WTC11 (cell line): ENCODE measurements at regions not wholly inside any gene's neighbourhood (a gene's known extent, or its start where the extent isn't known, plus 50 kb on each side); places are given as distances from the start of the nearest gene placed in this dataset.

Experiments
- NR2C2 ChIP-seq: sonication (generic); formaldehyde crosslinking; IDR thresholded peaks from 2 replicates; pipeline ENCODE4 v1.8.0; 2022; ENCODE audit warnings: mild to moderate bottlenecking, missing genetic modification reagents
- ZNF396 ChIP-seq: fragments of 250-450 bp; sonication (Bioruptor Pico); IDR thresholded peaks from 2 replicates; pipeline ENCODE4 v1.8.0; 2021; ENCODE audit warnings: mild to moderate bottlenecking, moderate library complexity, borderline replicate concordance
- TF ChIP-seq, protein P1 (sequence below): fragments of 200-600 bp; IDR thresholded peaks from 2 replicates; pipeline ENCODE4 v1.8.0; 2022; ENCODE audit warnings: antibody characterized with exemption
- TF ChIP-seq, protein P2 (sequence below): sonication (generic); formaldehyde crosslinking; IDR thresholded peaks from 2 replicates; pipeline ENCODE4 v1.8.1; 2023; ENCODE audit warnings: mild to moderate bottlenecking, missing genetic modification reagents, moderate library complexity
- TF ChIP-seq, protein P3 (sequence below): sonication (generic); formaldehyde crosslinking; conservative IDR thresholded peaks from 2 replicates; pipeline ENCODE4 v1.8.1; 2023; ENCODE audit warnings: mild to moderate bottlenecking, low read depth, missing genetic modification reagents, moderate library complexity

DNA sequence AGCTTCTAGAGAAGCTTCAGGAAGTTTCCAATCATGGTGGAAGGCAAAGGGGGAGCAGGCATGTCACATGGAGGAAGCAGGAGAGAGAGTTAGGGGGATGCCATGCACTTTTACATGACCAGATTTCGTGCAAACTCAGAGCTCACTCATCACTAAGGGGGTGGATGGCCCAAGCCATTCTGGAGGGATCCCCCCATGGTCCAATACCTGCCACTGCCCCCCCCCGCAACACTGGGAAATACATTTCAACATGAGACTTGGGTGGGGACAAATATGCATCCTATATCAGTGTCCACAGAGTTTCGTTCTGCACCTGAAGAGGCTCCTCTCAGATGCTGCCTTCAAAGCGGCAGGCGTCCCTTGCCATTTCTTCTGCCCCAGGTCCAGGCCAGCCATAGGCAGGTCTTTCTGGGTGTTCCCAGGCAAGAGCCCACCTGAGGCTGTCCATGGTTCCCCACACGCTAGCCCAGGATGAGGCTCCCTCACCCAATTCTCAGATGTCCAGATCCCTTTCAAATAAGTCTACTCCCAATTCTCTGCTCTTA is 1344.3 kb downstream of the TBC1D22A start:
- TF ChIP-seq, protein P1, sequence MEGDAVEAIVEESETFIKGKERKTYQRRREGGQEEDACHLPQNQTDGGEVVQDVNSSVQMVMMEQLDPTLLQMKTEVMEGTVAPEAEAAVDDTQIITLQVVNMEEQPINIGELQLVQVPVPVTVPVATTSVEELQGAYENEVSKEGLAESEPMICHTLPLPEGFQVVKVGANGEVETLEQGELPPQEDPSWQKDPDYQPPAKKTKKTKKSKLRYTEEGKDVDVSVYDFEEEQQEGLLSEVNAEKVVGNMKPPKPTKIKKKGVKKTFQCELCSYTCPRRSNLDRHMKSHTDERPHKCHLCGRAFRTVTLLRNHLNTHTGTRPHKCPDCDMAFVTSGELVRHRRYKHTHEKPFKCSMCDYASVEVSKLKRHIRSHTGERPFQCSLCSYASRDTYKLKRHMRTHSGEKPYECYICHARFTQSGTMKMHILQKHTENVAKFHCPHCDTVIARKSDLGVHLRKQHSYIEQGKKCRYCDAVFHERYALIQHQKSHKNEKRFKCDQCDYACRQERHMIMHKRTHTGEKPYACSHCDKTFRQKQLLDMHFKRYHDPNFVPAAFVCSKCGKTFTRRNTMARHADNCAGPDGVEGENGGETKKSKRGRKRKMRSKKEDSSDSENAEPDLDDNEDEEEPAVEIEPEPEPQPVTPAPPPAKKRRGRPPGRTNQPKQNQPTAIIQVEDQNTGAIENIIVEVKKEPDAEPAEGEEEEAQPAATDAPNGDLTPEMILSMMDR = no peak
- TF ChIP-seq, protein P2, sequence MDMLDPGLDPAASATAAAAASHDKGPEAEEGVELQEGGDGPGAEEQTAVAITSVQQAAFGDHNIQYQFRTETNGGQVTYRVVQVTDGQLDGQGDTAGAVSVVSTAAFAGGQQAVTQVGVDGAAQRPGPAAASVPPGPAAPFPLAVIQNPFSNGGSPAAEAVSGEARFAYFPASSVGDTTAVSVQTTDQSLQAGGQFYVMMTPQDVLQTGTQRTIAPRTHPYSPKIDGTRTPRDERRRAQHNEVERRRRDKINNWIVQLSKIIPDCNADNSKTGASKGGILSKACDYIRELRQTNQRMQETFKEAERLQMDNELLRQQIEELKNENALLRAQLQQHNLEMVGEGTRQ (CRISPR knock-in tag) = no peak
- no peak for TF ChIP-seq NR2C2
- TF ChIP-seq ZNF396 (CRISPR knock-in tag) = no peak
- TF ChIP-seq, protein P3, sequence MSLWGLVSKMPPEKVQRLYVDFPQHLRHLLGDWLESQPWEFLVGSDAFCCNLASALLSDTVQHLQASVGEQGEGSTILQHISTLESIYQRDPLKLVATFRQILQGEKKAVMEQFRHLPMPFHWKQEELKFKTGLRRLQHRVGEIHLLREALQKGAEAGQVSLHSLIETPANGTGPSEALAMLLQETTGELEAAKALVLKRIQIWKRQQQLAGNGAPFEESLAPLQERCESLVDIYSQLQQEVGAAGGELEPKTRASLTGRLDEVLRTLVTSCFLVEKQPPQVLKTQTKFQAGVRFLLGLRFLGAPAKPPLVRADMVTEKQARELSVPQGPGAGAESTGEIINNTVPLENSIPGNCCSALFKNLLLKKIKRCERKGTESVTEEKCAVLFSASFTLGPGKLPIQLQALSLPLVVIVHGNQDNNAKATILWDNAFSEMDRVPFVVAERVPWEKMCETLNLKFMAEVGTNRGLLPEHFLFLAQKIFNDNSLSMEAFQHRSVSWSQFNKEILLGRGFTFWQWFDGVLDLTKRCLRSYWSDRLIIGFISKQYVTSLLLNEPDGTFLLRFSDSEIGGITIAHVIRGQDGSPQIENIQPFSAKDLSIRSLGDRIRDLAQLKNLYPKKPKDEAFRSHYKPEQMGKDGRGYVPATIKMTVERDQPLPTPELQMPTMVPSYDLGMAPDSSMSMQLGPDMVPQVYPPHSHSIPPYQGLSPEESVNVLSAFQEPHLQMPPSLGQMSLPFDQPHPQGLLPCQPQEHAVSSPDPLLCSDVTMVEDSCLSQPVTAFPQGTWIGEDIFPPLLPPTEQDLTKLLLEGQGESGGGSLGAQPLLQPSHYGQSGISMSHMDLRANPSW (CRISPR knock-in tag) = no peak
